ENCODE measurements at regions not wholly inside any gene's neighbourhood (a gene's known extent, or its start where the extent isn't known, plus 50 kb on each side); places are given as distances from the start of the nearest gene placed in this dataset.
"Not testable (repeated sequence)": the region's sequence is repeated elsewhere in the genome, so short reads cannot be mapped to it uniquely, and the experiment has no call there.

DNA sequence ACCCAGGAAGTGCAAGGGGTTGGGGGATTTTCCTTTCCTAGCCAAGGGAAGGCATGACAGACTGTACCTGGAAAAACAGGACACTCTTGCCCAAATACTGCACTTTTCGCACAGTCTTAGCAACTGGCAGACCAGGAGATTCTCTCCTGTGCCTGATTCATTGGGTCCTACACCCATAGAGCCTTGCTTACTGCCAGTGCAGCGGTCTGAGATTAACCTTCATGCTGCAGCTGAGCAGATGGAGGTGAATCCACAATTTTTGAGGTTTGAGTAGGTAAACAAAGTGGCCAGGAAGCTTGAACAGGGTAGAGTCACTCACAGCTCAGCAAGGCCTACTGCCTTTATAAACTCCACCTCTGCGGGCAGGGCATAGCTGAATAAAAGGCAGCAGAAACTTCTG, 1497.6 kb downstream of the FOXD4L5 start:
- TF ChIP-seq, protein P1, sequence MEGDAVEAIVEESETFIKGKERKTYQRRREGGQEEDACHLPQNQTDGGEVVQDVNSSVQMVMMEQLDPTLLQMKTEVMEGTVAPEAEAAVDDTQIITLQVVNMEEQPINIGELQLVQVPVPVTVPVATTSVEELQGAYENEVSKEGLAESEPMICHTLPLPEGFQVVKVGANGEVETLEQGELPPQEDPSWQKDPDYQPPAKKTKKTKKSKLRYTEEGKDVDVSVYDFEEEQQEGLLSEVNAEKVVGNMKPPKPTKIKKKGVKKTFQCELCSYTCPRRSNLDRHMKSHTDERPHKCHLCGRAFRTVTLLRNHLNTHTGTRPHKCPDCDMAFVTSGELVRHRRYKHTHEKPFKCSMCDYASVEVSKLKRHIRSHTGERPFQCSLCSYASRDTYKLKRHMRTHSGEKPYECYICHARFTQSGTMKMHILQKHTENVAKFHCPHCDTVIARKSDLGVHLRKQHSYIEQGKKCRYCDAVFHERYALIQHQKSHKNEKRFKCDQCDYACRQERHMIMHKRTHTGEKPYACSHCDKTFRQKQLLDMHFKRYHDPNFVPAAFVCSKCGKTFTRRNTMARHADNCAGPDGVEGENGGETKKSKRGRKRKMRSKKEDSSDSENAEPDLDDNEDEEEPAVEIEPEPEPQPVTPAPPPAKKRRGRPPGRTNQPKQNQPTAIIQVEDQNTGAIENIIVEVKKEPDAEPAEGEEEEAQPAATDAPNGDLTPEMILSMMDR (IDR thresholded peaks at IDR 0.05), result not testable (repeated sequence)
- TF ChIP-seq POLR2A (IDR thresholded peaks at IDR 0.05), result not testable (repeated sequence)

Data from tibial nerve (tissue), 3 donors.